Epidermal melanocyte (primary cell): ENCODE measurements at regions not wholly inside any gene's neighbourhood (a gene's known extent, or its start where the extent isn't known, plus 50 kb on each side); places are given as distances from the start of the nearest gene placed in this dataset.
"Not testable (repeated sequence)": the region's sequence is repeated elsewhere in the genome, so short reads cannot be mapped to it uniquely, and the experiment has no call there.

Experiments
- DNase-seq: peaks from one replicate; pipeline ENCODE4 v3.0.0; 2011; ENCODE audit warnings: low spot score; ENCODE audit not compliant: insufficient read length

DNA sequence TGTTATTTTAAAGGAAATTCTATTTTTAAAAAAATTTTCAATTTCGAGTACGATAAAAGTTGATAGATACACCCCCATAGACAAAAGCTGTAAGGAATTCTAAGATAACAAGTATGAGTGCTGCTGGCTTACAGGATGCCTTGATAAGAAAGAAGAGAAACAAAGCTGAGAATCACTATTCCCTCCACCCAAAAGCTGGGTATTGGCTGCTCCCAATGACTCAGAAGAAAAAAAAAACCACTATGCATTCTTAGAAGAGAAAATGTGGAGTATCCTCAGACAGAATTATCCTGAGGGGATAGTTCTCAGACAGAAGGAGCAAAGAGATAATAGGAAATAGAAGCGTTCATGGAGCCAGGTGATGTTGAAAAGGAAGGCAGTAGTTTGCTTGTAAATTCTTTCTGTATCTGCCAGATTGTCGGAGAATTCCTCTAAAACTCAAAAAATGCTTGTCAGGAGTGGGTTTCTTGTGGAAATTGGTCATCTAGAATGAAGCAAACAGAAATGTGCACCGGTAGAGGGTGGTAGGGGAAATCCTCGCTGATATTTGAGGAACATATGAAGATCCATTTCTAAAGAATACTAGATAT, 217.5 kb upstream of the ADAMTS3 start:
- DNase-seq = no peak

DNA sequence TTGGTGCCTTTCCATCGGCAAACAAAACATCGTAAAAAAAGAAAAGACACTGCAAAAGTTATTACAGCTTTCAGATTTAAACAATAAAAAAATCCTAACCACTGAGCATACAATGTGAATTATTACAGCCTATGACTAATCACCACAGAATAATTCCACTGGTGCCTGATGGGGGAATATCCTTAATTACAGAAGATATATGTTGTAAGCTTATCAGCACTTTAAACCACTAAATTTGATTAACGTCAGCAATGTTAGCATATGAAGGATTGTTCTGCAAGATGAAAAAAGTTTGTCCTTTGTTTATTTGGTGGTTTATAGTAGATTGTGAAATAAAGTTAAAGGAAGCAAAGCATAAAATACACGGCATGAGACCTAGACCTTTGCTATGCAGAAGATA, 210.2 kb upstream of the ADAMTS3 start:
- no peak for DNase-seq

DNA sequence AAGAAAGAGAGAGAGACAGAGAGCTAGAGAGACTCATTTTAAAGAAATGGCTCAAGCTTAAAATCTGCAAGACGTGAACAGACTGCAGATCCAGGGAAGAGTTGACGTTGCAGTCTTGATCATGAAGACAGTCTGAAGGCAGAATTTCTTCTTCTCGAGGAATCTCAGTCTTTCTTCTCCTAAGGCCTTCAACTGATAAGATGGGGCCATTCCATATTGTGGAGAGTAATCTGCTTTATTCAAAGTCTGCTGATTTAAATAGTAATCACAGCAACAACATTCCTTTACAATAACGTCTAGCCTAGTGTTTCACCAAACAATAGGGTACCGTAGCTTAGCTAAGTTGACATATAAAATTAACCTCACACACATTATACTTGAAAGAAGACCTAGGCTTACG, 208.4 kb upstream of the ADAMTS3 start:
- DNase-seq = no peak

DNA sequence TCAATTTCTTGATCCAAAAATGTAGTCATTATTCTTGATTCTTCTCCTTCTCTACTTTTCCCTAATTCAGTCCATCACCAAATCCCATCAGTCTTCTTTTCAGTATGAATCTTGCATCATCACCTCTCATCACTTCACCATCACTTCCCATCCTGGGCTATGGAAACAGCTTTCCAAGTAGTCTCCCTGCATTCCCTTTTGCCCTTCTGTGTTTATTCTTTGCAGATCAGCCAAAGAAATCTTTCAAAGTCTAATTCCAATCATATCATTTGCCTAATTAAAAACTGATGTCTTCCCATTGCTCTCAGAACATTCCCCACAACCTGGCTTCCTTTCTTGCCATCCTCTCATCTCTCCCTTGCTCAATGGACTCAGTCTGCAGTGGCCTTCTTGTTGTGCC, 201.7 kb upstream of the ADAMTS3 start:
- DNase-seq = peak; percentile 17

DNA sequence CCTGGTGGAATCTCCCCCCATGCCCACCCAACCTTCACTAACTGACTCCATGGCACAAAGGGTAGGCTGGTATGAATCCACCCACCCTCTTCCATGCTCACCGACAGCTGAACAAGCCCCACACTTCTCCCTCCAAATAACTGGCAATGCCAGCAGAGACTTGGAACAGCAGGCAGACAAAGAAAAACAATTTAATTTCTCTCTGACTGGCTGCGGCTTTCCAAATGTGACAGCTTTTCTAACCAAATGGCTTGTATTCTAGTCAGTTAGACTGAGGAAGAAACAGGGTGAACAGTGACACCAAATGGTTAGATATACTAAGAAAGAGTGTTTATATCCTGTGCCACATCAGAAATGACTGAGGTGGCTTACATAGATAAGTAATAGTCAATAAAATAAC, 199.3 kb upstream of the ADAMTS3 start:
- no peak for DNase-seq

DNA sequence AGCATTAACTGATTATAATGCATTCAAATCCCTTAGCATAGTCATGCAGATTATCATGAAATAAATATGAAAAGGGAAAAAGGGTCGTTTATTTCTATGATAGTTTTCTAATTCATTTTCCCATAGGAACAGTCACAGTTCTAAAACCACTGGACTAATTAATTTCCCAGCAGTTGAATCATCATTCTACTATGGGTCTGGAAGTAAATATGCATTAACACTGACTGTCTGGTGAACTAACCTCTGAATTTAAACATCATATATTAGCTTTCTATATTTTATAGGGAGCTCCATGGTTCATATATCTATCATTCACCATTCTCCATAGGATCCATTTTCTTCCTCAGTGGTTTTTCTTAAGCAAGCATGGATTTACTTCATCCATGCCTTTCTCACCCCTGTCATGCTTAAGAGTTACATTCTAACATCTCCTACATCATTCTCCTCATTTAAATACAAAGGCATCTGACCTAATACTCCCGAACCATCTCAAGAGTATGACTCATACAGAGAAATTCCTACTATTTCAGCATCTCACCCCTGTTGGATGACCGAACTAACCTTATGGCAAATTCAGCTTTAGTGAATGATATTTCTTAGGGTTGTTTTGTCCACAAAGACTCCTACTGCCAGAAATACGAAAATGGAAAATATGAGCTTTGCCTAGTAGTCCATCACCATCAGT, 198.7 kb upstream of the ADAMTS3 start:
- peak; percentile 28 for DNase-seq

DNA sequence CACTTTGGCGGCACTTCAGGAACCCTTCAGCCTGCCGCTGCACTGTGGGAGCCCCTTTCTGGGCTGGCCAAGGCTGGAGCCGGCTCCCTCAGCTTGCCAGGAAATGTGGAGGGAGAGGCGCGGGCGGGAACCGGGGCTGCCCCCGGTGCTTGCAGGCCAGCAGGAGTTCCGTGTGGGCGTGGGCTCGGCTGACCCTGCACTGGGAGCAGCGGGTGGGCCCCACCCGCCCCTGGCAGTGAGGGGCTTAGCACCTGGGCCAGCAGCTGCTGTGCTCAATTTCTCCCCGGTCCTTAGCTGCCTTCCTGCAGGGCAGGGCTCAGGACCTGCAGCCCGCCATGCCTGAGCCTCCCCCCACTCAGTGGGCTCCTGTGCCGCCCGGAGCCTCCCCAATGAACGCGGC, 196.8 kb upstream of the ADAMTS3 start:
- not testable (repeated sequence) for DNase-seq

DNA sequence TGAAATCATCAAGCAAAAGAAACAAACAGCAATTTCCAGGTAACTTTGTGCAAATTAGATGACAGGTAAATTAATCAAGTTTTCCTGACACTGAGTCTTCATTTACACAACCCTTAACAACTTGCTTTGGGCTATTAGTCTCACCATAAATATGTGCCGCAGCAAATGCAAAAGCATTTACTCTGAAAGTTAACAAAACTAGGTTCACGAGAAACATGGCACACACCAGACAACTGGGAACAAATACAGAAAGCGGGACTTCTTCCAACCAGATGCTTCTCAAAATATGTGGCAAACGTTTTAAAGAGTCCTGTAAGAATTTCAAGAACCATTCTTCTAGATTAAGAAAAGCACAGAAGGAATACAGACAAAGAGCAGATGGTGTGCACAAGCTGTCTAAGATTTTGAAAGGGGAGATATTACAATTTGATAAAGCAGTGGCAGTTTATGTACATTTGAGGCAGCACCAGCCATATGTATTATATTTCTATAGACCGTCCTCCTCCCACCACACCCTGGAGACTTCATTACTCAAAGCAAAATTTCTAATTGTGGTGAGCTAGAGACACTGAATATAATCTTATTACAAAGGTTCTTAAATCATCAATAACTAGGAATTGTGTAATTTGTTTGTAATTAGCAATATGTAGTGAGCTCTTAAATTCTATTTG, 192.5 kb upstream of the ADAMTS3 start:
- DNase-seq = no peak

DNA sequence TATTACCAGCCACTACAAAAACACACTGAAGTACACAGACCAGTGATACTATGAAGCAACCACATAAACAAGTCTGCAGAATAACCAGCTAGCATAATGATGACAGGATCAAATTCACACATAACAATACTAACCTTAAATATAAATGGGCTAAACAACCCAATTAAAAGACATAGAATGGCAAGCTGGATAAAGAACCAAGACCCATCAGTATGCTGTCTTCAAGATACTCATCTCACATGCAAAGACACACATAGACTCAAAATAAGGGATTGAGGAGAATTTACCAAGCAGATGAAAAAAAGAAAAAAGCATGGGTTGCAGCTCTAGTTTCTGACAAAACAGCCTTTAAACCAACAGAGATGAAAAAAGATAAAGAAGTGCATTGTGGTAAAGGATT, 184.4 kb upstream of the ADAMTS3 start:
- DNase-seq = not testable (repeated sequence)

DNA sequence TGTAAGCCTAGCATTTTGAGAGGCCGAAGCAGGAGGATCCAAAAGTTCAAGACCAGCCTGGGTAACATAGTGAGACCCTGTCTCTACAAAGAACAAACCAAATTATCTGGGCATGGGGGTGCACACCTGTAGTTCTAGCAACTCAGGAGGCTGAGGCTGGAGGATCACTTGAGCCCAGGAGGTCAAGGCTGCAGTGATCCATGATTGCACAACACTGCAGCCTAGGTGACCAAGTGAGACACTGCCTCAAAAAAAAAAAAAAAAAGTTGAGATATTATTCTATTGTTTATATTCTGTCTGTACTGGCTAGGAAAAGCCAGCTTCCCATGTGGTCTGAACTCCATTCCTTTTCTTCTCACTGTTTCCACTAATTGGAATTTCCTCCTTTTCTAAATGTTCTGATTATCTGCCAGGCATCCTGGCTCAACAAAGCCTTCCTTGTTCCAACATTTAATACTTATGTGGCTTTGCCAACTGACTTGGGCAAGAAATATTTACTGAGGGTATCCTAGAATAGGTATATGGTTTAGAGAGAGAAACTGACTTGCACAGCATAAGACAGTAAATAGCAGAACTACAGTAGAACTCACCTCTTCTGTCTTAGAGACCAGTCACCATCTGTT, 175.2 kb upstream of the ADAMTS3 start:
- no peak for DNase-seq

DNA sequence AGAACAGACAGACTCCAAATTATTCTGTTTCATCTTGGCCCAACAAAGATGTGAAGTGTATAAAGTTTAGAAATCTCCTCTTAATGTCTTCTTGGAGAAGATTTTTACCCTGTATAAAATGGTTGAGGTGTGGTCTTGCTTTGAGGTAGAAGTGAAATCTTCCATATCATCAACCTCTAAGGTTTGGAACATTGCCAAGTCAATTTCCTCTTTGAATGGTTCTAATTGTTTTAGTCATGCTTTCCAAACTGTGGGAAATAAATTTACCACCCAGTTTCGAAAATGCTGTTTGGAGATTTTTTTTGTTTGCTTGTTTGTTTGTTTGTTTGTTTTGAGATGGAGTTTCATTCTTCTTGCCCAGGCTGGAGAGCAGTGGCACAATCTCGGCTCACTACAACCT, 174.1 kb upstream of the ADAMTS3 start:
- DNase-seq = no peak

DNA sequence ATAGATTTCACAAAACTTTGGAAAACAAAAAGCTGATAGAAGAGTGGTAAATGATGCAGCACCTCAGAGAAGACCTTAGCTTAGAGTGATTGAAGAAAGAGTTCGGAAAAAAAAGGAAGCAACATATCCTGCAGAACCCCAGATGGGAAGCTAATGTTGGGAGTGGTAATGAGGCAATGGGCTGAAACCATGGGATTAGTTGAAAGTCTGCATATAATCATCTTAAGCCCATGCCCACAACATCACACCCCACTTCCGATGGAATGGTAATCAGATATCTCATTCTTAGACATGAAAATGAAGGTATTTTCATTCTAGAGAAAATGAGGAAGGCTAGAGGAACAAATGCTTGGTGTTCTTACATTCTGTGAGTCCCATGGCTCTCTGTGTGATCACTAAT, 146.3 kb upstream of the ADAMTS3 start:
- DNase-seq = no peak

DNA sequence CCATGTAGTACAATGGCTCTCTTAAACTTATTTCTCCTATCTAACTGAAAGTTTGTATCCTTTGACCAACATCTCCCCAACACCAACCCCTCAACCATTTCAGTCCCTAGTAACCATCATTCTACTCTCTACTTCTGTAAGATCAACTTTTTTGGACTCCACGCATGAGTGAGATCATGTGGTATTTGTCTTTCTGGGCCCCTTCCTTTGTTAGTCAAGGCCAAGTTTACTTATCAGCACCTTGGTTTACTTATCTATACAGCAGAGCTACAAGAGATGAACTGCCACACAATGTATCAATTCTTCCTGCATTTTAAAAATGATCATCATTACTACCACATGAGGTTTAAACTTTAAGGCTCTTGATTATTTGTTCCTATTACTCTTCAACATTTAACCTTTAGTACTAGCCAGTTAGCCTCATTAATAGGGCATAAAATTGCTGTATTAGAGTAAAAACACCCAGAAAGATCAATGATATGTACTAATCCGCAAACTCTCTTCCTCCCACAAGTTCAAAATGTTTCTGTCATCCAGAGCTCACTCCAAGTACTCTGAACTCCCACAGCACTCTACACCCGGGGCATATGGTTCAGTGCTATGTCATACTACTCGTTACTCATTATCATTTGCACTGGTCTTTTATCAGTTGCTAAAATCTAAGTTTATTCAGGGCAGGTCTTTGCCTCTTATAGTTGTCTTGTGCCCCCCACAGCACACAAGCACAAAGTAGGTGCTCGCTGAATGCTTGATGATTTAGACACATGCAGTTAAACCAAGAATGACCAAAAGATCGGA, 145.7 kb upstream of the ADAMTS3 start:
- DNase-seq = no peak

DNA sequence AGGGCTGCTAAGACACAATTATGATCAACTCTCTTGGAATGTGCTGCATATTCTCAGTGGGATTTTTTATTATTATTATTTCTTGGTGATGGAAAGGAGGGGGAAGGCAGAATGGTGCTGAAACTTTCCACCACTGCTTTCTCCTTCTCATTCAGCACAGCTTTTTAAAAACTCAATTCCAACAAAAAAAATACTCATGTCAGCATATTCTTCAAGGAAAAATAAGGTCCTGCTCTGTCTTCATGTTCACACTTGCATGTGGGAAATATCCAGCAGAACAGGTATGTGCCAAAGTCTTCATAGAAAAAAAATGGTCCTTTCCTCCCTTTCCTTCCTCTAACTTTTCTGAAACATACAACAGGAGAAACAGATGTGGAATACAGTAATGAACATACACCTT, 144.0 kb upstream of the ADAMTS3 start:
- DNase-seq = no peak

DNA sequence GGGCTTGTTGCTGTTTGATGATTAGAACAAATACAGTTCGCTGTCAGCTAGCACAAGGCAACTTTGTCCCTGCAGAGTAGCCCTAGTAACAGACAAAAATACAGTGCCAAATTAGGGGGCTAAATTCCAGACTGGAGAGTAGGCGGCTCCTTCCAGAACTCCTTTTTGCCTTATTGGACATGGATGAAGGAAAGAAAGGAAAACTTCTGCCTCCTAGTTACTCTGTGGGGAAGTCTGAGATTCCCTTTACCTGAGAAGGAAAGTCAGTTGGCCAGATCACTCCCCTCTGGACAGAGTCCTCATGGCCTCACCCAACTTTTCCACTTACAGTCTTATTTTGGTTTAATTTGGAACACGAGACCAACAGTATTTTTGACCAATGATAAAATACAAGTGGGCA, 140.5 kb upstream of the ADAMTS3 start:
- no peak for DNase-seq

DNA sequence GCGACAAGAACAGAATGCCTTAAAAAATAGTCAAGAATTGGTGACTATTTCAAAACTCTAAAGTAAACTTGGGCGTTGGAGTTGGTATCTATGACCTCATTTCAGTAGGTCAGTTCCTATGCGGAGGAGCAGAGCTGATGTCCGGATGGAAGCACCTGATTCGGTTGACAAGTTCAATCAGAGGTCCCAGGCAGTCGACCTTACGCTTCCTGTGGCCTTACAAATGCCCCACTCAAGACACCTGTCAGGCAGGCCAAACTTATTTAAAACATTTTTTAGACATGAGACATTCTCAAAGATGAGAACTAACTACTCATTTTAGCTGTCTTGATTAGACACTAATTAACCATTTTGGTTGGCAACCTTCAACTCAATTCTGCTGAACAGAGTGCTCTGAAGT, 137.7 kb upstream of the ADAMTS3 start:
- DNase-seq = no peak

DNA sequence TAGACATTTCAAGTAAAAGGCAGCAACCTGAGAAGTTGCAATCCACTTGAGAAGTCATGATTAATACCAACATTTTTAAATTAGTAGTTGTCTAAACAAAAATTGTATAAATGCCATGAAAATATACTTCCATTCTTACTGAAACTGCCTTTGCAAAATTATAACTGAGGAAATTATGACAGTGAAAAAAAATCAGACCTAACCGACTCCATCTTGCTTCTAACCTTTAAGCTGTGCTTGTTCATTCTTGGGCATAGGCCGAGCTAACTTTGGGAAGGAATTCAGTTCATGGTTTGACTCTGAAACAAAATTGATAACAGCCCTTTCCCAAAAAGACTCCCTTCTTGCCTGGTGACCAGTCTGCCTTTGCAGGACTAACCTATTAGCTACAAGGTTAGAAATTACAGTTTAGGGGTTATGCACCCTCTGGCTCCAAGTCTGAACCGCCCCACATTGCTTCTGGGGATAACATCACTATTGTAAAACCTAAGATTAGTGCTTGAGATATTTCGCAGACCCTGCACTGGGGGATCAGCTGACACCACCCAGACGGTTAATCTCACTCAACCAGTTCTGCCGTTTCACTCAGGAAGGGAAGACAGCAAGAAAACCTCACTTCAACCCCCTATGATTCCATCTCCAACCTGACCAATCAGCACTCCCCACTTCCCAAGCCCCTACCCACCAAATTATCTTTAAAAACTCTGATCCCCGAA, 136.1 kb upstream of the ADAMTS3 start:
- not testable (repeated sequence) for DNase-seq

DNA sequence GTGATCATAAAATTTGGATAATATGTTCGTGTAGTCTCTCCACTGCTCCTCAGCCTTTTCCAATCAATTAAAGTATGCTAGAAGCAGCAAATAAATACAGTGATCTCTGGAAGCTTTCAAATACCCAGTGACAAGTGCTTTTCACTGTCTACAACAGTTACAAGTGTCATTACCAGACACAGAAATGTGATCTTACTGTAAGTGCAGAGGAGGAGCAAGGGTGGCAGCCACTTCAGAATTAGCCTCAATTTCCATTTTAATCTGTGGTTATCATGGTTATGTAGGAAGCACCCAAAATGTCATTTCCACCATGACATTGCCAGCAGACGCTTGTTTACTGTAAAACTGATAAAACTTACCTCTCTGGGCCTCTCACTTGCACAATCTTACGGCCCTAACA, 133.9 kb upstream of the ADAMTS3 start:
- DNase-seq = no peak

DNA sequence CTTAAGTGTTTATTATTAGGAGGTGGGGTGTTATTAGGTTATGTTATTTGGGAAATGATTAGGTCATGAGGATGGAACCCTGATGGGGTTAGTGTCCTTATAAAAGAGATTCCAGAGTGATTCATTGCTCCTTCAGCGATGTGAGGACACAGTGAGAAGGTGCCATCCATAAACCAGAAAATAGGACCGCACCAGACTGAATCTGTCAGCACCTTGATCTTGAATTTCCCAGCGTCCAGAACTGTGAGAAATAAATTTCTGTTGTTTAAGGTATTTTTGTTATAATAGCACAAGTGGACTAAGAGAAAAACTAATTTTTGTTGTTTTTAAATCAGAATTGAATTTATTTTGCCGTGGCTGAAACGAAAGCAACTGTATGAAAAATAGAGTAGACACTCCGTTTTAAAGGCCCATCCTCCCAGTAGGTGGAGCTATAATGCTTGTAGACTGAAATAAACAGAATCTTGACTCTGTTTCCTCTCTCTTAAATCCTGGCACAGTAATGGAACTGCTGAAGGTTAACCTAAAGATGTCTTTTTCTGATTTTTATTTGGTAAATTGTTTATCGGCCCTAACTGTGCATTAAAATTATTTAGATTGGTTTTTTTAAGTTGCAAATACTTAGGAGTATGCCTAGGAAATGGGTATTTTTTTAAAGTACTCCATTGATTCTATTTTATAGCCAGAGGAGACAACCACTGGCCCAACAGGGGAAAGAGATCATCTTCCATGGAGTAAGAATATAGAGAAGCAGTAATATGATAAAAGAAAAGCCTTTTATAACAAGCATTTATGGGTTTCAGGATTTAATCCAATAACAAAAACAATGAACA, 133.2 kb upstream of the ADAMTS3 start:
- peak; percentile 41 for DNase-seq

DNA sequence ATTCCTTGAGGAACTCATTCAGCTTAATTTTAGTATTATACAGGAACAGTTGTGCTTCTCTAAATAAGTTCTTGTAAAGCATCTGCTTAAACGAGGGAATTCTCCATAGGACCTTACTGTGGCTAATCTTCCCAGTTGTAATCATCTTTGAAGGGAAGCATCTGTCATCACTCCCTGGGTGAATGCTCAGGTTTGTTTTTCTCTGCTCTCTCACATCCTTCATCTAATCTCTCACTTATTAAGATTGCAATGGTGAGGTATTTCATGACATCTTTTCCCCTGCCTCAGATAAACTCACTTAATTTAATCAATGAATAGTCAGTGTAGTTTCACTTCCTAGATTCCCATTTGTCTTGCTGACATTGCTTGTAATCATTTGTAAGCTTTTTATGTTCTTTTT, 121.8 kb upstream of the ADAMTS3 start:
- no peak for DNase-seq
